ENCODE measurements at regions not wholly inside any gene's neighbourhood (a gene's known extent, or its start where the extent isn't known, plus 50 kb on each side); places are given as distances from the start of the nearest gene placed in this dataset.
"Not testable (repeated sequence)": the region's sequence is repeated elsewhere in the genome, so short reads cannot be mapped to it uniquely, and the experiment has no call there.

DNA sequence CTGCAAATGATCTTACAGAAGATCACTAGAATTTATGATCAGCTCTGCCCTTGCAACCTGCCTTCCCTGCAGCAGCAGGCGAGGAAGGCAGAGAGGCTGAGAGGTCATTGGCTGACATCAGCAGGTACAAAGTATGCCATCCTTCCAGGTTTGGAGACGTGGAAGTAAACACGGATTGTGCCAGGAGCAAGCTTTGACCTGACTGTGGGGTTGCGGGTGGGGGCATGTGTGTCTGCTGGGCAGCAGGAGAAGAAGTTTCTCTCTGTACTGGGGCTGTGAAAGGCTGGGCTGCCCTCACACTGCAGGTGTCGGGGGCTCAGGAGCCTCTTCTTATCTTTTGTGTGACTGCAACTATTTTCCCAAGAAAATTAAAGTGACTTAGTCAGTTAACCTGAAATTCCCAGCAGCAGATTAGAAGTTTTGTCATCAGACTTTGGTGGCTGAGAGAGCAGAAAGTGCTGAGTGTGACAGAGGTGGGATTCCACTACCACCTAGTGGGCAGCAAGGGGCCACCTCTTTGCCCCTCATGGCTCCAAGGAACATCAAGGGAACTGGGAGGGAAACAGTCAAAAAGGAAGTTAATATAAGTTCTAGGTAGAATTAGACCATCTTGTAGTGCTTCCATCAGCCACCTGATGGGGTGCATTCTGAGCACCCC, 565.9 kb downstream of the ETS1 start:
- no peak for DNase-seq

- DNase-seq = no peak
These were observed 568.7 kb downstream of the ETS1 start for GRCh38 chr11:128018692-128019091.

DNA sequence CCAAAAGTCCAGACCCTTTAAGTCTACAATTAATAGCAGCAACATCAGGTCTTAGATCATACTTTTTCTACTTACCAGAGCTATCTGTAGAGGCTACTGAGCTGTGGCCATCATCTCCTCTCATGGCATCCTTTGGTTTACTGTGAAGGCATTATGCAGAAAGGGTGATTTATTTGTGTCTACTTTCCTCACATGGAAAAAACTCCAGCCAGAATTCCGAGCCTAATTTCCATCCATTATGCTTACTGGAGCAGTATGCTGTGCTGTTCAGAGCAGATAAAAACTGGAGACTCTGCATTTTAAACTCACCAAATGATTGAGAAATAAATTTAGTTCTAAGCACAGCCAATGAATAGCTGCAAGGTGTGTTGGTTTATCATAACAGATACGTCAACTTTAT, 581.8 kb downstream of the ETS1 start:
- DNase-seq = no peak

DNA sequence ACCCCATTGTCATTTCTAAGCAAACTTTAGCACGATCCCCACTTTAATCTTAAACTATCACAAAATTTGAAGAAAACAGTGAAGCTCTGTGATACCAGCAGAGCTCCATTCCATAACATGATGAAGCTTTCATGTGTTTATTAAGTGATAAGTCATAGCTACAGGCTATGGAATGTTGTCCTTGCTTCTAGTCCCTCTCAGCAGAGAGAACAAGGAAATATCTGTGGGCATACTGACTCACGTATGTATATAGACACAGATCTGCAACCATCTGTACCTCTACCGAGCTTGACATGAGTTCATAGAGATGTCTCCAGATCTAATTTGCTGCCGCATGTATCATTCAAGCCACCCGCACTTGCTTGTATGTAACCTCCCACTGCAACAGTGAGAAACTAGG, 588.9 kb downstream of the ETS1 start:
- no peak for DNase-seq

DNA sequence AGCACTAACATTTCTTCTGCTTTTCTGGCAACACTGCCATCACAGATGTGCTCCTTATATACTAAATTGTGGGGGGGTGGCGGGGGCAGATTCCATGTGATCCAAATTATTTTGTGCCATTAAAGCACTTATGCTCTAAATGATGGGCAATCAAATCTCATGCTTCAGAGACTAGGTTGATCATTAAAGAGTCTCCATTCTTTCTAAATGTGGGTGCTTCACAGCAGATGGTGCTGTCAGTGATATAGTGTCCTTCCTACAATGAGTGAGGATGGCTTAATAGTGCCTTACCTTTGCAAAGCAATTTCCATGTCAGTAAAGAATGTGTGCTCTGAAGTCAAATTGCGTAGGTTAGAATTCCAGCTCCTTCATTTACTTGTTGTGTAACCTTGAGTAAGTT, 589.8 kb downstream of the ETS1 start:
- DNase-seq = peak; percentile 14

- DNase-seq = no peak
These were observed 590.5 kb downstream of the ETS1 start for GRCh38 chr11:127996825-127997224.

DNA sequence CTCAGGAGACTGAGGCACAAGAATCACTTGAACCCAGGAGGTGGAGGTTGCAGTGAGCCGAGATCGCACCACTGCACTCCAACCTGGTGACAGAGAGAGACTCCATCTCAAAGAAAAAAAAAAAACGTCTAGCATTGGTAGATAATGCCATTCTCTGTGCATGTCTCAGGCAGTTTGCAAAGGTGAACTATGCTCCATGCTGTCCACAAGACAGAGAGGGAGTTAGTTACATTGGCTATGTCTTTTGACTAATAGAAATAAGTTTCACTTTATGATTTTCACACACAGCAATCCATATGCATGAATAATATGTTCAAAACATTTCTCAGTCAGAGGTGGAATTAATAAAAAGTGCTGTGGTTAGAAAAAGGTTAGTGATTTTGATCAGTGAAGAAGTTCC, 591.4 kb downstream of the ETS1 start:
- no peak for DNase-seq

DNA sequence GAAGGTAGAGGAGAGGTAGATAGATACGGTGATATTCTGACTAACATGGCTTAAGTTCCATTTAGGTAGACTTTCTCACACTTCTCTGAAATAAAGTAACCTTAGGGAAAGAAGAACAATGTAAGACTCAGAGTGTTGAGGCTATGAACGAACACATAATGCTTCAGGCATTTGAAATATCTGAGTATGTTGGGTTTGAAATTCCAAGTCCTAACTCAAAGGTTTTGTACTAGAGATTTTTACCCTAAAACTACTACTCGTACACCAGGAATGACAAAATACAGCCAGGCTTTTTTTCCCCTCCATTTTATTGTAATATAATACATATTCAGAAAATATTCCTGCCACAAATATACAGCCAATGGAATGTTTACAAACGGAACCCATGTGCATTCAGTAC, 592.6 kb downstream of the ETS1 start:
- DNase-seq = no peak

DNA sequence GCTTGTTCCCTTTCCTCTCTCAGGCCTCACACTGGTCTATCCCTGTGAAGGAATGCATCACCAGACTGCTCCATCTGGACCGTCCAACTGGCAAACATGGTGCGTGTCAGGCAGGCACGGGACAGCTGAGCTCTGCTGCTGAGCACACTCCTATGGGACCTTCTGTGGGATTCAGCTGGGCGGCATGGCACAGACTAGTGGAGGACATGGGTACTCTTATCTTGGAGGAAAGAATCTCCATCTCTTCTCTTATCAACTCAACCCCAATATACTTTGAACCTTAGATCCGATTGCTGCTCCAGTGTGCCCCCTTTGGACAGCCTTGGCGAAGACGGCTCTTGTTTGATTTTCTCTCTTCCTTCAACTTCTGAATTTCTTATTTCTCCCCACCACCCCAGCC, 593.6 kb downstream of the ETS1 start:
- DNase-seq = no peak

DNA sequence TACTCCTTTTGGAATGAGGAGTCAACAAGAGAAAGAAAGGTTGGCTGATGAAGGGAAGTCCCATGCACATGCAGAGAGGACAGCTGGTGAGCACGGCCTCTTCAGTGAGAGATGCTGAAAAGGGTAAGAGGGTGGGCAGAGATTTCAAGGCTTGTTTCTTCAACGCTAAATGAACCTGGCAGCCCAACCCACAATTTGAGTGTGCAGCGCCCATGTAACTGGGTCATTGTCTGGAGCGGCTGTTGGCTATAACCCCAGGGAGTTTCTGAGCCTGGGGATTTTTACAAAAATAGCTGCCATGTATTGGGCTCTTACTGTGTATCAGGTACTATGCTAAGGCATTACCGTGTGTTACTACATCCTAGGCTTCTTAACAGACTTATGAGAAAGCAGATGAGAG, 594.1 kb downstream of the ETS1 start:
- no peak for DNase-seq

- DNase-seq = no peak
These were observed 601.3 kb downstream of the ETS1 start for GRCh38 chr11:127986073-127986472.

DNA sequence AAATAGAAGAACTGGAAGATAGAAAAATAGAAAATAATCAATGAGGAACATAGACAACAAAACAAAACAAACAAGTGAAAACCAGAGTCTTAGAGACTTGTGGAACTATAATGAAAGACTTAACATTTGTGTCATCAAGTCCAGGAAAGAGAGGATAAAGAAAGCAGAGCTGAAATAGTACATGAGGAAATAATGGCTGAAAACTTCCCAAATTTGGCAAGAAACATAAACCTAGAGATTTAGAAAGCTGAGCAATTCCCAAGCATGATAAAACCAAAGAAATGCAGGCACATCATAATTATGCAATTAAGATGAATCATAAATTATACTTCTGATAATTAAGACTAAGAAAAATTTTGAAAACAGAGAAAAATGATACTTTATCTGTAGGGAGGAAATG, 614.5 kb downstream of the ETS1 start:
- no peak for DNase-seq

GRCh38 chr11:127971448-127971847, 615.9 kb downstream of the ETS1 start:
- no peak for DNase-seq

GRCh38 chr11:127966821-127967220, 620.5 kb downstream of the ETS1 start:
- no peak for DNase-seq

- no peak for DNase-seq
These were observed 621.3 kb downstream of the ETS1 start for GRCh38 chr11:127965939-127966668.

DNA sequence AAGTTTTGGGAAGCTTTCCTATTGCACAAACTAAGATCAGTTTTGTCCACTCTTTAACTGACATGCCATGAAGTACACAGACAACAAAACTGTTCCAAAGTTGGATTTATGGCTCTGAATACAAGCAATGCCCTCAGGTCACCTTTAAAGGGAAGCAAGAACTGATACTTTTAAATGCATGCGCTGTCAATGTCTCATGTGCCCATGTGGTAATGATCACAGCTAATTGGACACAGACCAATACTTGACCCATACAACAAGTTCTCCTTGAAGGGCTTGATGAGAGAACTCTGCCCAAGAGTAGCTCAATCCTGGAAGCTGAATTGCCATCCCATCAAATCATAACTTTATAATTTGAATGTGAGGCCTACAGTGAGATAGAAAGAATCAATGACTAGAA, 624.9 kb downstream of the ETS1 start:
- no peak for DNase-seq

DNA sequence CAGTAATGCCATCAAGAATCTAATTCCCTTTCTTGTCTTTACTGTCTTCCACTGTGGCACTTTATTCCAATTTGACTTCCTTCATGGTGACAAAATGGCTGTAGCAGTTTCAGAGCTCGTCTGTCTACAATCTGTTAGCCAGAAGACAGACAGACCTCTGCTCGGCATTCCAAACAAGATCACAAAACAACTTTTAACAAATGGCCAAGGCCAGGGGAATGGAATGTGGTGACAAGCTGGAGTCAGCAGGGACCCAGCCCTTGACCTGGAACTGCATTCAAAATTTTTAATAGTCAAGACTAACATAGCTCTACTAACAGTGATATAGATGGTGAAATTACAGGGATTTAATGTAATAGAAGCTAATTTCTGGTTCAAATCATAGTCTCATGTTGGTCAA, 637.2 kb downstream of the ETS1 start:
- no peak for DNase-seq

GRCh38 chr11:127943763-127944162, 643.6 kb downstream of the ETS1 start:
- no peak for DNase-seq

GRCh38 chr11:127943152-127943551, 644.2 kb downstream of the ETS1 start:
- DNase-seq = no peak

GRCh38 chr11:127941554-127941953, 645.8 kb downstream of the ETS1 start:
- DNase-seq = not testable (repeated sequence)

- DNase-seq = no peak
These were observed 648.4 kb downstream of the ETS1 start for GRCh38 chr11:127939000-127939399.

GRCh38 chr11:127935081-127935480, 652.3 kb downstream of the ETS1 start:
- DNase-seq = no peak

- not testable (repeated sequence) for DNase-seq
These were observed 653.4 kb downstream of the ETS1 start for GRCh38 chr11:127933961-127934360.

DNA sequence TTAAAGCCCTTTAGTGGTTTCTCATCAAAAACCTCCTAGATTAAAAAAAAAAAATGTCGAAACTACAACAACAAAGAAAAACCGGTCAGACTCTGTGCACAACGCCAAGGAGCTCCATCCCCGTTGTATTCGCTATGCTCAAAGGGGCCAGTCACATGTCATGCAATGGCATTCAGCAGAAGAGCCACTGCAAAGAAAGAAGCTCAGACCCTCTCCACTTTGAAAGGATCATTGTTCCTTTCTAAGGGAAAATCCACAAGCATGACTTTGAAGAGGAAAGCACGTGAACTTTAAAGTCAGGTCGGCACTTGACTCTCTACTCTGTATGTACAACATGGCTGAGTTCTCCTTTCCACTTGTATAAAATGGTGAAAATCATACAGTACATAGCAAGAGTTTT, 655.6 kb downstream of the ETS1 start:
- no peak for DNase-seq

GRCh38 chr11:127926721-127927120, 660.6 kb downstream of the ETS1 start:
- DNase-seq = no peak
